ENCODE measurements at regions not wholly inside any gene's neighbourhood (a gene's known extent, or its start where the extent isn't known, plus 50 kb on each side); places are given as distances from the start of the nearest gene placed in this dataset.

DNA sequence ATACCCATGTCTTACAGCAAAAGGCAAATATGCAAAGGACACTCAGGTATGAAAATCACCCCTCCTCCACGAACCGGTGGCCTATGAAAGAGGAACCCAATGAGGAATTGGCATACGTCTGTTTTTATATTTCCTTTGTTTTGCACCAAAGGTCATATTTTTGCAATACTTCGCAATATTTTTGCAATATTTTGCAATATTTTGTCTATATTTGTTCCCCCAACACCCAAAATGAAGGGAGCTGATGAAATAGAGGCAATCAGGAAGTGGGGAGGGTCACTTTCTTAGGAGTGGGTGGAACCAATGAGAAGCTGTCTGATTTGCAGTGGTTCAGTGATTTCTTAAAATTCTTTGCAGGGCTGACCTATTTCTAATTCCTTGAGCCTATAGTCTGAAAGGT is 296.8 kb upstream of the TSHZ2 start:
- TF ChIP-seq, protein P1, sequence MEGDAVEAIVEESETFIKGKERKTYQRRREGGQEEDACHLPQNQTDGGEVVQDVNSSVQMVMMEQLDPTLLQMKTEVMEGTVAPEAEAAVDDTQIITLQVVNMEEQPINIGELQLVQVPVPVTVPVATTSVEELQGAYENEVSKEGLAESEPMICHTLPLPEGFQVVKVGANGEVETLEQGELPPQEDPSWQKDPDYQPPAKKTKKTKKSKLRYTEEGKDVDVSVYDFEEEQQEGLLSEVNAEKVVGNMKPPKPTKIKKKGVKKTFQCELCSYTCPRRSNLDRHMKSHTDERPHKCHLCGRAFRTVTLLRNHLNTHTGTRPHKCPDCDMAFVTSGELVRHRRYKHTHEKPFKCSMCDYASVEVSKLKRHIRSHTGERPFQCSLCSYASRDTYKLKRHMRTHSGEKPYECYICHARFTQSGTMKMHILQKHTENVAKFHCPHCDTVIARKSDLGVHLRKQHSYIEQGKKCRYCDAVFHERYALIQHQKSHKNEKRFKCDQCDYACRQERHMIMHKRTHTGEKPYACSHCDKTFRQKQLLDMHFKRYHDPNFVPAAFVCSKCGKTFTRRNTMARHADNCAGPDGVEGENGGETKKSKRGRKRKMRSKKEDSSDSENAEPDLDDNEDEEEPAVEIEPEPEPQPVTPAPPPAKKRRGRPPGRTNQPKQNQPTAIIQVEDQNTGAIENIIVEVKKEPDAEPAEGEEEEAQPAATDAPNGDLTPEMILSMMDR (IDR thresholded peaks at IDR 0.05): no peak
- no peak for TF ChIP-seq POLR2A (IDR thresholded peaks at IDR 0.05)
